ENCODE measurements at regions not wholly inside any gene's neighbourhood (a gene's known extent, or its start where the extent isn't known, plus 50 kb on each side); places are given as distances from the start of the nearest gene placed in this dataset.
"Not testable (repeated sequence)": the region's sequence is repeated elsewhere in the genome, so short reads cannot be mapped to it uniquely, and the experiment has no call there.

GRCh38 chr15:79779746-79780145 is 117.1 kb downstream of the MTHFS start:
- intact Hi-C loops (cut with micrococcal nuclease): no loop called here
- no peaks in the 10 kb centered on the region for H3K36me3 ChIP-seq

DNA sequence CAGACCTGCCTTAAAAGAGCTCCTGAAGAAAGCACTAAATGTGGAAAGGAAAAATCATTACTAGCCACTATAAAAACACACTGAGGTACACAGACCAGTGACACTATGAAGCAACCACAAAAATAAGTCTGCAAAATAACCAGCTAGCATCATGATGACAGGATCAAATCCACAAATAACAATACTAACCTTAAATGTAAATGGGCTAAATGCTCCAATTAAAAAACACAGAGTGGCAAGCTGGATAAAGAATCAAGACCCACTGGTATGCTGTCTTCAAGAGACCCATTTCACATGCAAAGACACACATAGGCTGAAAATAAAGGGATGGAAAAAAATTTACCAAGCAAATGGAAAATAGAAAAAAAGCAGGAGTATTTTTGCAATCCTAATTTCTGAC is 114.5 kb downstream of the MTHFS start:
- H3K27ac ChIP-seq (replicated peaks); H3K4me1 ChIP-seq; H3K36me3 ChIP-seq; H3K4me3 ChIP-seq; intact Hi-C loops (cut with micrococcal nuclease); H3K27me3 ChIP-seq (ENCODE audit: low read depth); DNase-seq: not testable (repeated sequence)
- peaks cover 33% of the 10 kb centered on the region for H3K9me3 ChIP-seq (replicated peaks)

More at GRCh38 chr15:79779746-79780145, 117.1 kb downstream of the MTHFS start:
- Histone ChIP-seq H3K4me1 (no peaks in the 10 kb centered on the region), H3K9me3 (replicated peaks) (peaks cover 33% of the 10 kb centered on the region), H3K27me3 (ENCODE audit: low read depth) (peaks cover 6% of the 10 kb centered on the region), H3K4me3 (no peak overlapping the region), H3K27ac (replicated peaks) (no peak overlapping the region)
- DNase-seq: no peak
- TF ChIP-seq CTCF (IDR thresholded peaks at IDR 0.05; ENCODE audit: borderline replicate concordance): no peak
